ENCODE measurements at regions not wholly inside any gene's neighbourhood (a gene's known extent, or its start where the extent isn't known, plus 50 kb on each side); places are given as distances from the start of the nearest gene placed in this dataset.

GRCh38 chr13:94938124-94938523 is 225.8 kb upstream of the SOX21 start:
- no peak overlapping the region for H3K9ac ChIP-seq (ENCODE audit: low read length)
- H3K4me3 ChIP-seq (ENCODE audit: low read depth in 1 of 2, low read length in 2 of 2): no peak overlapping the region
- no peaks in the 10 kb centered on the region for H3K9me3 ChIP-seq (ENCODE audit: low read length)
- no peaks in the 10 kb centered on the region for H3K36me3 ChIP-seq (ENCODE audit: insufficient read depth, low read length)
- no peaks in the 10 kb centered on the region for H3K27me3 ChIP-seq (ENCODE audit: control insufficient read depth in 1 of 2, insufficient read depth in 2 of 2, low read length in 2 of 2)
- no peaks in the 10 kb centered on the region for H3K4me1 ChIP-seq (ENCODE audit: insufficient read depth, low read length)
- no peak overlapping the region for H3K27ac ChIP-seq (ENCODE audit: low read depth, low read length)

- no peaks in the 10 kb centered on the region for H3K36me3 ChIP-seq (ENCODE audit: insufficient read depth, low read length)
Measured at GRCh38 chr13:94936633-94937032, 224.3 kb upstream of the SOX21 start.

DNA sequence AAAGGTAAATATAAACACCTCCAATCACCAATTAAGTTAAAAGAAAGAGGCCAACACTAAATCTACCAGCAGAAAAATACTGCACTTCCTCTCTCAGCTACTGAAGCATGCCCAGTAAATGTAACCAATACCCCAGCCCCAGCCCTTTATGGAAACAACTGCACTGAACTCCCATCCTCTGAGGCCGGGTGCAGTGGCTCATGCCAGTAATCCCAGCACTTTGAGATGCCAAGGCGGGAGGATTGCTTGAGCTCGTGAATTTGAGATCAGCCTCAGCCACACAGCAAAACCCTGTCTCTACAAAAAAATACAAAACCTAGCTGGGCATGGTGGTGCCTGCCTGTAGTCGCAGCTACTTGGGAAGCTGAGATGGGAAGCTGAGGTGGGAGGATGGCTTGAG is 221.6 kb upstream of the SOX21 start:
- Histone ChIP-seq H3K9me3 (ENCODE audit: low read length) (no peaks in the 10 kb centered on the region), H3K27ac (ENCODE audit: low read depth, low read length) (no peak overlapping the region), H3K4me3 (ENCODE audit: low read depth in 1 of 2, low read length in 2 of 2) (no peak overlapping the region), H3K36me3 (ENCODE audit: insufficient read depth, low read length) (no peaks in the 10 kb centered on the region), H3K9ac (ENCODE audit: low read length) (no peak overlapping the region), H3K27me3 (ENCODE audit: control insufficient read depth in 1 of 2, insufficient read depth in 2 of 2, low read length in 2 of 2) (no peaks in the 10 kb centered on the region), H3K4me1 (ENCODE audit: insufficient read depth, low read length) (no peaks in the 10 kb centered on the region)

More at GRCh38 chr13:94936633-94937032, 224.3 kb upstream of the SOX21 start:
- Histone ChIP-seq H3K9ac (ENCODE audit: low read length) (no peak overlapping the region), H3K27me3 (ENCODE audit: control insufficient read depth in 1 of 2, insufficient read depth in 2 of 2, low read length in 2 of 2) (no peaks in the 10 kb centered on the region), H3K27ac (ENCODE audit: low read depth, low read length) (no peak overlapping the region), H3K4me3 (ENCODE audit: low read depth in 1 of 2, low read length in 2 of 2) (no peak overlapping the region), H3K9me3 (ENCODE audit: low read length) (no peaks in the 10 kb centered on the region), H3K4me1 (ENCODE audit: insufficient read depth, low read length) (no peaks in the 10 kb centered on the region)

DNA sequence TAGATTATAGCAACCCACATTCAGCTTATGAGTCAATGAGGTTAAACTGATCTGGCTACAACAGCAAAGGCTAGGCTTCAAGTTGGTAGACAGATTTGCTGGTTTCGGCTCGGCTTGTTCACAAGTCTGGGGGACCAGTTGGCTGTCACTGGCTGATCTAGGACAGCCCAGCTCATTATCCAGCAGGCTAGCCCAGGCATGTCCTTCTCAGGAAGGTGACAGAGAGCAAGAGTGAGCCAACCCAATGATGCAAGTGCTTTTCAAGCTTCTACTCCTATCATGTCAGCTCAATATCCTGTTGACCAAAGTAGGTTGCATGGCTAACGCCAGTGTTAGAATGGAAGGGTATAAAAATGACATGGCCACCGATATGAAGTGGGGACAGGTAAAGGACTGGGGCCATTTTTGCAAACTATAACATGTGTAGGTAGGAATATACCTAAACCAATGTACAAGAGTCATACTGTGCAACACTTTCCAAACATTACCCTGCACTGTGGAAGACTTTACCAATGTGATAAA is 220.9 kb upstream of the SOX21 start:
- Histone ChIP-seq H3K9me3 (ENCODE audit: low read length) (no peaks in the 10 kb centered on the region), H3K4me1 (ENCODE audit: insufficient read depth, low read length) (no peaks in the 10 kb centered on the region), H3K27ac (ENCODE audit: low read depth, low read length) (no peak overlapping the region), H3K36me3 (ENCODE audit: insufficient read depth, low read length) (no peaks in the 10 kb centered on the region), H3K27me3 (ENCODE audit: control insufficient read depth in 1 of 2, insufficient read depth in 2 of 2, low read length in 2 of 2) (no peaks in the 10 kb centered on the region), H3K9ac (ENCODE audit: low read length) (no peak overlapping the region), H3K4me3 (ENCODE audit: low read depth in 1 of 2, low read length in 2 of 2) (no peak overlapping the region)

- Histone ChIP-seq H3K27me3 (ENCODE audit: control insufficient read depth in 1 of 2, insufficient read depth in 2 of 2, low read length in 2 of 2) (no peaks in the 10 kb centered on the region), H3K4me3 (ENCODE audit: low read depth in 1 of 2, low read length in 2 of 2) (no peak overlapping the region), H3K36me3 (ENCODE audit: insufficient read depth, low read length) (no peaks in the 10 kb centered on the region), H3K9me3 (ENCODE audit: low read length) (no peaks in the 10 kb centered on the region), H3K4me1 (ENCODE audit: insufficient read depth, low read length) (no peaks in the 10 kb centered on the region), H3K27ac (ENCODE audit: low read depth, low read length) (no peak overlapping the region), H3K9ac (ENCODE audit: low read length) (no peak overlapping the region)
Measured at GRCh38 chr13:94928127-94928775, 215.9 kb upstream of the SOX21 start.

DNA sequence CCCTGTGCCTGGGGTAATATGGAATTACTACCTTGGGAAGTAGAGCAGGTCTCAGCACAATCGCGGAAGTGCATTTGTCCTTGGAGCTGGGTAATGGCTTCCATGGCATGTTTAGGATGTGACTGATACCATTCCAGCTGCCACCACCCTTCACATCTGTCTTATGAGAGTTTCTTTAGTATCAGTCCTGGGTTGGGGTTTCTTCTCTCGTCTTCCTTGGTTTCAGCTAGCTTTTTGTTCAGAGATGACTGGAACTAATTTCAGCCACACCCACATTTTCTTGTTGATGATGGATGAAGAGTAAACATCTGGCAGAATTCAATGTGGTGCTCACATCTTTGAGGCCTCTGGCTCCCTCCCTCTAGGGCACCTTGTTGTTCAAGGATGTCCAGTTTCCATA is 212.9 kb upstream of the SOX21 start:
- Histone ChIP-seq H3K9me3 (ENCODE audit: low read length) (no peaks in the 10 kb centered on the region), H3K9ac (ENCODE audit: low read length) (no peak overlapping the region), H3K27me3 (ENCODE audit: control insufficient read depth in 1 of 2, insufficient read depth in 2 of 2, low read length in 2 of 2) (no peaks in the 10 kb centered on the region), H3K4me1 (ENCODE audit: insufficient read depth, low read length) (no peaks in the 10 kb centered on the region), H3K27ac (ENCODE audit: low read depth, low read length) (no peak overlapping the region), H3K36me3 (ENCODE audit: insufficient read depth, low read length) (no peaks in the 10 kb centered on the region), H3K4me3 (ENCODE audit: low read depth in 1 of 2, low read length in 2 of 2) (no peak overlapping the region)

GRCh38 chr13:94921181-94921580 is 208.8 kb upstream of the SOX21 start:
- H3K27me3 ChIP-seq (ENCODE audit: control insufficient read depth in 1 of 2, insufficient read depth in 2 of 2, low read length in 2 of 2): no peaks in the 10 kb centered on the region
- H3K9ac ChIP-seq (ENCODE audit: low read length): no peak overlapping the region
- no peaks in the 10 kb centered on the region for H3K4me1 ChIP-seq (ENCODE audit: insufficient read depth, low read length)
- no peaks in the 10 kb centered on the region for H3K36me3 ChIP-seq (ENCODE audit: insufficient read depth, low read length)
- no peak overlapping the region for H3K27ac ChIP-seq (ENCODE audit: low read depth, low read length)
- no peaks in the 10 kb centered on the region for H3K9me3 ChIP-seq (ENCODE audit: low read length)
- no peak overlapping the region for H3K4me3 ChIP-seq (ENCODE audit: low read depth in 1 of 2, low read length in 2 of 2)

- no peak overlapping the region for H3K9ac ChIP-seq (ENCODE audit: low read length)
- no peak overlapping the region for H3K4me3 ChIP-seq (ENCODE audit: low read depth in 1 of 2, low read length in 2 of 2)
- H3K27me3 ChIP-seq (ENCODE audit: control insufficient read depth in 1 of 2, insufficient read depth in 2 of 2, low read length in 2 of 2): no peaks in the 10 kb centered on the region
- H3K4me1 ChIP-seq (ENCODE audit: insufficient read depth, low read length): no peaks in the 10 kb centered on the region
- no peak overlapping the region for H3K27ac ChIP-seq (ENCODE audit: low read depth, low read length)
- H3K36me3 ChIP-seq (ENCODE audit: insufficient read depth, low read length): no peaks in the 10 kb centered on the region
- no peaks in the 10 kb centered on the region for H3K9me3 ChIP-seq (ENCODE audit: low read length)
Measured at GRCh38 chr13:94920578-94920977, 208.2 kb upstream of the SOX21 start.

DNA sequence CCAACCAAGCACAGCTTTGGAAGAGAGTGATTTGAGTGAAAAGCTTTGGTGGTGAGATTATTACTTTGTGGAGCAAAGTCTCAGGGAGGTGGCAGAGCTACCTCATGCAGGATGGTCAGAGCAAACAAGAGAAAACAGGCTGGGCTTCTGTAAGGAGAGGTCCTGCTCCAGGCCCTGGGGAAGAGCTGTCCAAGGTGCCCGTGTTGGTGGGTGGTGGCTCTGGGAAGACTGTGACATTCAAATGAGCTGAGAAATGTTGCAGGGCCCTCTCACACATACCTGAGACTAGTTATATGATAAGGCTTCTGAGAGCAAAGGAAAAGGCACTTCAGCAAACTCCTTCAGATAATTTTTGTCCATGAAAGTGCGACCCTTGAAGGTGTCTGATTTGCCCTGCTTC is 205.5 kb upstream of the SOX21 start:
- Histone ChIP-seq H3K27me3 (ENCODE audit: control insufficient read depth in 1 of 2, insufficient read depth in 2 of 2, low read length in 2 of 2) (no peaks in the 10 kb centered on the region), H3K4me3 (ENCODE audit: low read depth in 1 of 2, low read length in 2 of 2) (no peak overlapping the region), H3K9ac (ENCODE audit: low read length) (no peak overlapping the region), H3K36me3 (ENCODE audit: insufficient read depth, low read length) (no peaks in the 10 kb centered on the region), H3K27ac (ENCODE audit: low read depth, low read length) (no peak overlapping the region), H3K9me3 (ENCODE audit: low read length) (no peaks in the 10 kb centered on the region), H3K4me1 (ENCODE audit: insufficient read depth, low read length) (no peaks in the 10 kb centered on the region)

- Histone ChIP-seq H3K36me3 (ENCODE audit: insufficient read depth, low read length) (no peaks in the 10 kb centered on the region), H3K9me3 (ENCODE audit: low read length) (no peaks in the 10 kb centered on the region), H3K27me3 (ENCODE audit: control insufficient read depth in 1 of 2, insufficient read depth in 2 of 2, low read length in 2 of 2) (no peaks in the 10 kb centered on the region)
Measured at GRCh38 chr13:94914895-94915294, 202.6 kb upstream of the SOX21 start.

GRCh38 chr13:94906605-94907004 is 194.3 kb upstream of the SOX21 start:
- Histone ChIP-seq H3K4me1 (ENCODE audit: insufficient read depth, low read length) (no peaks in the 10 kb centered on the region), H3K36me3 (ENCODE audit: insufficient read depth, low read length) (no peaks in the 10 kb centered on the region), H3K9ac (ENCODE audit: low read length) (no peak overlapping the region), H3K27me3 (ENCODE audit: control insufficient read depth in 1 of 2, insufficient read depth in 2 of 2, low read length in 2 of 2) (no peaks in the 10 kb centered on the region), H3K4me3 (ENCODE audit: low read depth in 1 of 2, low read length in 2 of 2) (no peak overlapping the region), H3K27ac (ENCODE audit: low read depth, low read length) (no peak overlapping the region), H3K9me3 (ENCODE audit: low read length) (no peaks in the 10 kb centered on the region)

More at GRCh38 chr13:94914895-94915294, 202.6 kb upstream of the SOX21 start:
- H3K27ac ChIP-seq (ENCODE audit: low read depth, low read length): no peak overlapping the region
- H3K4me3 ChIP-seq (ENCODE audit: low read depth in 1 of 2, low read length in 2 of 2): no peak overlapping the region
- no peak overlapping the region for H3K9ac ChIP-seq (ENCODE audit: low read length)
- H3K4me1 ChIP-seq (ENCODE audit: insufficient read depth, low read length): no peaks in the 10 kb centered on the region

DNA sequence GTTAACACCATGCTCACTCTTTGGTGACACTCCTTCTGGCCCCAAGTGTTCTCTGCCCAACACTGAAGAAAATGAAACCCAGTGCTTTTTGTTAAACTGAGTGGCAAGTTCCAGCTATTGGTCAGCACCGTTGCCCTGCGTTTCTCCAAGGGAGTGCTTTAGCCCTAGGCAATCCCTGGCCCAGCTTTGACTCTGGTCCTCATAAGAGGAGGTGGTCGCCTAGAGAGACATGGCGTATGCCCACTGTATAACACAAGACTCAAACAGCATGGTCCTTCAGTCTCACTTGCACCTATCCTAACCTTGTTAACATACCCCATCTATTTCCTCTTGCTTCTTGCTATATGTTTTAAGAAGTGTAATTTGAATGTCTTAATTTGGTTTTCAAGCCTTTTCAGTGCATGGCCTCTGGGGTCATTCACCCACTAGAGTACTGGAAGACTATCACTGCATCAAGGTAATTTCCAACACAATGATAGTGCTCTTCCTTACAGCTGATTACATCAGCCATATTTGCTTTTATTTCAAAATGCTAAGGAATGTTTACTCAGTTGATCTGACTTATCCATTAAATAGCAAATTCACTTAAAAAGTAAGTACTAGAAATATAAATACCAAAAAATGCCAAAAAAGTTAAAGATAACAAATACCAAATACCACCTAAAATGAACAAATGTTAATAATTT is 190.5 kb upstream of the SOX21 start:
- Histone ChIP-seq H3K27ac (ENCODE audit: low read depth, low read length) (no peak overlapping the region), H3K4me3 (ENCODE audit: low read depth in 1 of 2, low read length in 2 of 2) (no peak overlapping the region)

More for the DNA sequence above, 190.5 kb upstream of the SOX21 start:
- Histone ChIP-seq H3K9me3 (ENCODE audit: low read length) (no peaks in the 10 kb centered on the region), H3K4me1 (ENCODE audit: insufficient read depth, low read length) (no peaks in the 10 kb centered on the region), H3K36me3 (ENCODE audit: insufficient read depth, low read length) (no peaks in the 10 kb centered on the region), H3K27me3 (ENCODE audit: control insufficient read depth in 1 of 2, insufficient read depth in 2 of 2, low read length in 2 of 2) (no peaks in the 10 kb centered on the region), H3K9ac (ENCODE audit: low read length) (no peak overlapping the region)

Data from muscle layer of colon (tissue), 2 donors.